ENCODE measurements at regions not wholly inside any gene's neighbourhood (a gene's known extent, or its start where the extent isn't known, plus 50 kb on each side); places are given as distances from the start of the nearest gene placed in this dataset.

DNA sequence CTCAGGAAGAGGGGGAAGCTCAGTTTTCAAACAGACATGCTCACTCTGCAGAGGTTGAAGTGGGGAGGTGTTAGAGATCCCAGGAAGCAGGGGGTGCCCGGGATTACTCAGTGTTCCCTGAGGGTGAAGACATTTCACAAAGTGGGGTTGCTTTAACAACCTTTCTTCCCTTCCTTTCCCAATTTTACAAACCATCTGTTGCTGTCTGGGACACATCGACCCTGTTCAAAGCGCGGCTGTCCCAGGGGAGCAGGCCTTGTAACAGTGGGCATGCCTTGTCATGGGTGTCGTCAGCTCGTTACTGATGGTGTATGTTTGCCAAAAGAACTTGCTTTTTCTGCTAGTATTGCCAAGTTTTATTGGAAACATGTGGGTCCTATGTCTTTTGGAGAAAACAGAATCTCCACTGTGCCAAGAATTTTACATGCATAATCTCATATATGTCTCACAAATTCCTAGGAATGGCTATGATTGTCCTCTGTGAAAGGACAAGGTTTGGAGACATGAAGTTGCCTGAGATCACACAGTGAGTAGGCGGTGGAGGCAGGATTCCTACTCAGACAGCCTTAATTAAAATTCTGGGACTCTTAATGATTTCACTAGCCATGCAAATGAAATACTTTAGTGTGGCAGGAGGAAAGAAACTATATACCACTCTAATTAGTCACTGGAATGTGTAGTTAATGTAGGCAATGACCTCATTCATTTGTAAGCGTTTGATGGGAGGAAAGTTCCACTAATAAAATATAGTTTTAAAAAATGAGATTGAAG lies 198.9 kb downstream of the NXNL2 start:
- H3K4me2 ChIP-seq (ENCODE audit: insufficient read depth in 1 of 2, low read depth in 2 of 2, low read length in 2 of 2), result no peak overlapping the region
- no peak overlapping the region for H4K5ac ChIP-seq (ENCODE audit: insufficient read length, low read depth, low read length)
- no peak overlapping the region for H3K23ac ChIP-seq (ENCODE audit: insufficient read length)
- H2BK12ac ChIP-seq (ENCODE audit: low read depth, low read length), result no peak overlapping the region
- peaks cover 10% of the 10 kb centered on the region; the same call in 1 of the 2 replicates for H3K23me2 ChIP-seq (ENCODE audit: low read depth, low read length)
- no peaks in the 10 kb centered on the region for H3K79me1 ChIP-seq (ENCODE audit: low read depth, low read length)
- H3K79me2 ChIP-seq (ENCODE audit: control insufficient read depth in 1 of 2, insufficient read depth in 2 of 2, low read length in 2 of 2), result no peaks in the 10 kb centered on the region
- H3K27ac ChIP-seq (ENCODE audit: low read depth, low read length), result no peak overlapping the region
- no peak for FAIRE-seq
- no peak overlapping the region for H4K91ac ChIP-seq (replicated peaks; ENCODE audit: insufficient read length, low read length)
- ChIA-PET CTCF (ENCODE audit: partially characterized antibody) (no interaction called here), POLR2A (ENCODE audit: partially characterized antibody) (no interaction called here)
- no peaks in the 10 kb centered on the region for H3K36me3 ChIP-seq (ENCODE audit: control insufficient read depth in 2 of 4, insufficient read depth in 4 of 4, low read length in 3 of 4)
- no peak overlapping the region for H3K14ac ChIP-seq (ENCODE audit: insufficient read length)
- no peak overlapping the region for H2AK5ac ChIP-seq (ENCODE audit: low read depth, low read length)
- peaks cover 0 to 7% of the 10 kb centered on the region in 2 experiments for H4K20me1 ChIP-seq (replicated peaks in 1 of 2; ENCODE audit: control insufficient read depth in 1 of 2, insufficient read depth in 2 of 2, low read length in 2 of 2)
- H3K18ac ChIP-seq (ENCODE audit: extremely low read depth, low read length), result no peak overlapping the region
- no peak overlapping the region for H3K9ac ChIP-seq (replicated peaks in 1 of 4; ENCODE audit: extremely low read depth in 1 of 4, low read depth in 3 of 4, low read length in 3 of 4)
- TF ChIP-seq TBP (IDR thresholded peaks at IDR 0.05; ENCODE audit: low read depth, low read length) (no peak), POLR2AphosphoS5 (IDR thresholded peaks at IDR 0.05; ENCODE audit: low read depth, low read length) (no peak), CBX5 (IDR thresholded peaks at IDR 0.05; ENCODE audit: low read depth, low read length) (no peak), JUN (IDR thresholded peaks at IDR 0.05; ENCODE audit: low read depth, low read length) (no peak), HDAC2 (IDR thresholded peaks at IDR 0.05; ENCODE audit: borderline replicate concordance in 1 of 2, low read depth in 2 of 2, low read length in 2 of 2) (no peak), POLR2A (IDR thresholded peaks at IDR 0.05; ENCODE audit: control extremely low read depth in 1 of 2, low read depth in 2 of 2, low read length in 2 of 2) (no peak), SIRT6 (IDR thresholded peaks at IDR 0.05; ENCODE audit: low read length) (no peak), TEAD4 (IDR thresholded peaks at IDR 0.05; ENCODE audit: low read depth, low read length) (no peak)
- no peak overlapping the region for H3K56ac ChIP-seq (replicated peaks; ENCODE audit: insufficient read length, low read depth, low read length)
- no peak overlapping the region for H2BK20ac ChIP-seq (ENCODE audit: low read length)
- H3K9me3 ChIP-seq (ENCODE audit: insufficient read depth in 2 of 2, low read depth in 1 of 2, low read length in 1 of 2), result peaks cover 0 to 3% of the 10 kb centered on the region in 2 experiments; a peak in 1 of 4 replicates
- no peak overlapping the region for H2BK15ac ChIP-seq (ENCODE audit: low read length)
- H3K4me3 ChIP-seq (ENCODE audit: extremely low read depth in 1 of 4, insufficient read depth in 2 of 4, low read depth in 3 of 4, low read length in 4 of 4), result no peak overlapping the region
- no peak overlapping the region for H4K8ac ChIP-seq (ENCODE audit: extremely low read depth, insufficient read depth, low read length)
- H2BK5ac ChIP-seq (ENCODE audit: low read depth, low read length), result no peak overlapping the region
- H3K4ac ChIP-seq (replicated peaks; ENCODE audit: insufficient read length, low read depth, low read length), result no peak overlapping the region
- no peak for DNase-seq (ENCODE audit: low read depth in 1 of 2, low spot score in 2 of 2)
- H2AFZ ChIP-seq (ENCODE audit: low read length), result peak overlapping the region; percentile 81; the same call in 1 of the 2 replicates
- H3K4me1 ChIP-seq (replicated peaks in 1 of 4; ENCODE audit: control insufficient read depth in 3 of 4, insufficient read depth in 4 of 4, low read length in 3 of 4), result no peaks in the 10 kb centered on the region
- no peak overlapping the region for H2BK120ac ChIP-seq (replicated peaks; ENCODE audit: low read depth, low read length)
- 88% methylated on average over 8 of the region's 8 CpGs; no CpG with 5 or more reads in 1 of the 2 experiments for WGBS, 2 experiments (ENCODE audit: extremely low coverage in 1 of 2, insufficient coverage in 1 of 2, insufficient read length in 1 of 2, insufficient replicate concordance in 2 of 2, low coverage in 1 of 2, low lambda C conversion rate in 2 of 2, missing lambda C conversion rate in 1 of 2)
- no peaks in the 10 kb centered on the region for H3K27me3 ChIP-seq (replicated peaks in 1 of 4; ENCODE audit: control insufficient read depth in 3 of 4, extremely low read depth in 1 of 4, insufficient read depth in 3 of 4, low read length in 3 of 4)

Data from H1 (cell line).